Ascending aorta (tissue), 2 donors: ENCODE measurements at regions not wholly inside any gene's neighbourhood (a gene's known extent, or its start where the extent isn't known, plus 50 kb on each side); places are given as distances from the start of the nearest gene placed in this dataset.

Experiments
- DNase-seq, 2 donors: peaks; one replicate each; pipeline ENCODE4 v3.0.0-alpha.2; 2019; ENCODE audit warnings: low spot score in 2 of 2
- H3K27ac ChIP-seq, 2 donors: fragments of 200-600 bp; sonication (generic); one replicate each; pipeline ENCODE4 v1.5.1; 2016 to 2017; ENCODE audit warnings: mild to moderate bottlenecking in 1 of 2
- H3K27me3 ChIP-seq: fragments of 200-600 bp; sonication (generic); one replicate; pipeline ENCODE4 v1.5.1; 2017
- H3K36me3 ChIP-seq, 2 donors: fragments of 200-600 bp; sonication (generic); one replicate each; pipeline ENCODE4 v1.5.1; 2016
- H3K4me1 ChIP-seq, 2 donors: fragments of 200-600 bp; sonication (generic); one replicate each; pipeline ENCODE4 v1.5.1; 2016 to 2017; ENCODE audit warnings: mild to moderate bottlenecking in 1 of 2
- H3K4me3 ChIP-seq, 2 donors: fragments of 200-600 bp; sonication (generic); one replicate each; pipeline ENCODE4 v1.5.1; 2016 to 2017; ENCODE audit warnings: mild to moderate bottlenecking in 1 of 2
- H3K9me3 ChIP-seq, 2 donors: fragments of 200-600 bp; sonication (generic); one replicate each; pipeline ENCODE4 v1.5.1; 2016
- intact Hi-C: fragments of 100-400 bp; cut with DNase I; formaldehyde crosslinking; loops from one replicate; pipeline ENCODE4 v1.15.1; 2023
- TF ChIP-seq, protein P1 (sequence below), 3 experiments: fragments of 200-600 bp in 2 of 3; fragments of 450-650 bp in 1 of 3; sonication (generic) in 2 of 3; IDR thresholded peaks; one replicate each; pipeline ENCODE4 v1.5.1; 2016 to 2019; ENCODE audit warnings: antibody characterized with exemption in 3 of 3, mild to moderate bottlenecking in 1 of 3, moderate library complexity in 1 of 3

DNA sequence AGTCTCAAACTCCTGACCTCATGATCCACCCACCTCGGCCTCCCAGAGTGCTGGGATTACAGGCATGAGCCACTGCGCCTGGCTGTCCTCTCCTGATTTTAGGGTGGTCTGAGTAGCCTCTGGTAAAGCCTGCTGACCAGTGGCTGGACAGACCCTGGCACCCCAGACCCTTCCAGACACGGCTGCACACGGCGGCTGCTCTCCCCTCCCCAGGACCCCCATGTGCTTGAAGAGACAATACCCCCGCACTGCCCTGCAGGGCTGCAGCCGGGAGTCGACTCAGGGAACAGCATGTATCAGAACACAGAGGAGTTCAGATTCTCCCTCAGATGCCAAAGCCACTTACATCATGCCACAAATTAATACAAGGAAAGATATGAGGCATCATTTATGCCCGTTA lies 58.3 kb upstream of the CFAP46 start:
- H3K36me3 ChIP-seq: no peaks in the 10 kb centered on the region
- no peaks in the 10 kb centered on the region for H3K4me1 ChIP-seq
- DNase-seq: no peak
- no peak overlapping the region for H3K4me3 ChIP-seq
- H3K9me3 ChIP-seq: no peaks in the 10 kb centered on the region
- H3K27ac ChIP-seq: no peak overlapping the region
- TF ChIP-seq, protein P1, sequence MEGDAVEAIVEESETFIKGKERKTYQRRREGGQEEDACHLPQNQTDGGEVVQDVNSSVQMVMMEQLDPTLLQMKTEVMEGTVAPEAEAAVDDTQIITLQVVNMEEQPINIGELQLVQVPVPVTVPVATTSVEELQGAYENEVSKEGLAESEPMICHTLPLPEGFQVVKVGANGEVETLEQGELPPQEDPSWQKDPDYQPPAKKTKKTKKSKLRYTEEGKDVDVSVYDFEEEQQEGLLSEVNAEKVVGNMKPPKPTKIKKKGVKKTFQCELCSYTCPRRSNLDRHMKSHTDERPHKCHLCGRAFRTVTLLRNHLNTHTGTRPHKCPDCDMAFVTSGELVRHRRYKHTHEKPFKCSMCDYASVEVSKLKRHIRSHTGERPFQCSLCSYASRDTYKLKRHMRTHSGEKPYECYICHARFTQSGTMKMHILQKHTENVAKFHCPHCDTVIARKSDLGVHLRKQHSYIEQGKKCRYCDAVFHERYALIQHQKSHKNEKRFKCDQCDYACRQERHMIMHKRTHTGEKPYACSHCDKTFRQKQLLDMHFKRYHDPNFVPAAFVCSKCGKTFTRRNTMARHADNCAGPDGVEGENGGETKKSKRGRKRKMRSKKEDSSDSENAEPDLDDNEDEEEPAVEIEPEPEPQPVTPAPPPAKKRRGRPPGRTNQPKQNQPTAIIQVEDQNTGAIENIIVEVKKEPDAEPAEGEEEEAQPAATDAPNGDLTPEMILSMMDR (IDR thresholded peaks at IDR 0.05): no peak
- no peaks in the 10 kb centered on the region for H3K27me3 ChIP-seq
- intact Hi-C loops: no loop called here

DNA sequence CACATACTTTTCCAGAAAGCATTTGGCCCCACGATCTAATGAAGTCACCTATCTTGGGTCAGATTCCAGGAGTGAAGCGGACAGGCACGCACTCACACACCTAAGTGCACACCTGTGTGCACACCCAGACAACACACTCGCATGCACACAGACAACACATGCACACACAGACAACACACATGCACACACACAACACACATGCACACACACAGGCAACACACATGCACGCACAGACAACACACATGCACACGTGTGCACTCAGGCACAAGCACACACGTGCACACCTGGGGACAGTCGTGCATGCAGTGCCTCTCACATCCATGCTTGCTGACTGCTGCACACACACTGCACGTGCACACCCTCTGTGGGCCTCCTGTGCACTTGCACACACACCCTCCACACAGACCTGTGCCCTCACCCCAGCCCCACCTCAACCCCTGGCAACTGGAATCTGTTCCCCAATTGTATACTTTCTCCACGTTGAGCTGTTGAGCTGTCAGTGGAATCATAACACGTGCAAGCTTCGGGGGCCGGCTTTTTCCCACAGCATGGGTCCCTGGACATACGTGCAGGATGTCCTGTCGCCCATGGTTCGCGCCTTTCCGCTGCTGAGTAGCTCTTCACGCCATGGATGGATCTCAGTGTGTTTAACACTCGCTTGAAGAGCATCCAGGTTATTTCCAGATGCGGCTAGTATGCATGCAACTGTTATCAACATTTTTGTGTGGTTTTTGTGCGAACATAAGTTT lies 55.3 kb upstream of the CFAP46 start:
- TF ChIP-seq, protein P1 (IDR thresholded peaks at IDR 0.05): no peak
- DNase-seq: no peak
- no peaks in the 10 kb centered on the region for H3K27me3 ChIP-seq
- H3K4me3 ChIP-seq: no peak overlapping the region
- no peaks in the 10 kb centered on the region for H3K9me3 ChIP-seq
- H3K36me3 ChIP-seq: no peaks in the 10 kb centered on the region
- no peaks in the 10 kb centered on the region for H3K4me1 ChIP-seq
- no peak overlapping the region for H3K27ac ChIP-seq
- intact Hi-C loops: no loop called here

DNA sequence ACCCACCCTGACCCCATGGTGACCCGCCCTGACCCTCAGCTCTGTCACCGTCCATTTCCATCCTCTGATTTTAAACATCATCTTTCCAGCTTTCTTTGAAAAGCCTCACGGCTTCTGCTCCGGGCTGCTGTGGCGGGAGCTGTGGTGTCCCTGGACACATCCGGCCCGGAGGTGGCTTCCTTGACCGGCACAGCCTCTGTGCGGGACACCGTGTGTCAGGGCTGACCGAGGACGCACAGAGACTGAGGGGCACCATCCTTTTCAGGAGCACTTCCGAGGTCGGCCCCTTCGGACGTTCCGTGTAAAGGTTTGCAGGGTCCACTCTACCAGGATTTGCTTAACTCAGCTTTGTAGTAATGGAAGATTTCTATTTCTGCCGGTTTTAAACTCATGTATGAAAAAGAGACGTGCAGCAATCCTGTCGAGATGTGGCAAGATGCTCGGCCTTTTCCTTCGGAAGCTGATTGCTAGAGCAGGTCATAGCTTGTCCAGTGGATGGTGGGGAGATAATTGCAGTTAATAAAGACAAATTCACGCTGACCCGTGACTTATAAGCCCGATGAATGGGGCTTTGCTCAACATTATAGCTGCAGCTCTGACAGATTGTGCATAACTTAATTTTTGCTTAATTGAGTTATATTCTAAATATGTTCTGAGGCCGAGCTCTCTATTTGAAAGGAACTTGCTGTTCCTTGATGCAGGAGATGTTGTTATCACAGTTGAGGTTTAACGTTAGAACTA lies 54.4 kb upstream of the CFAP46 start:
- intact Hi-C loops: no loop called here
- Histone ChIP-seq H3K9me3 (no peaks in the 10 kb centered on the region), H3K4me3 (no peak overlapping the region), H3K27me3 (no peaks in the 10 kb centered on the region), H3K36me3 (no peaks in the 10 kb centered on the region), H3K27ac (no peak overlapping the region), H3K4me1 (no peaks in the 10 kb centered on the region)
- no peak for DNase-seq
- TF ChIP-seq, protein P1 (IDR thresholded peaks at IDR 0.05): no peak

DNA sequence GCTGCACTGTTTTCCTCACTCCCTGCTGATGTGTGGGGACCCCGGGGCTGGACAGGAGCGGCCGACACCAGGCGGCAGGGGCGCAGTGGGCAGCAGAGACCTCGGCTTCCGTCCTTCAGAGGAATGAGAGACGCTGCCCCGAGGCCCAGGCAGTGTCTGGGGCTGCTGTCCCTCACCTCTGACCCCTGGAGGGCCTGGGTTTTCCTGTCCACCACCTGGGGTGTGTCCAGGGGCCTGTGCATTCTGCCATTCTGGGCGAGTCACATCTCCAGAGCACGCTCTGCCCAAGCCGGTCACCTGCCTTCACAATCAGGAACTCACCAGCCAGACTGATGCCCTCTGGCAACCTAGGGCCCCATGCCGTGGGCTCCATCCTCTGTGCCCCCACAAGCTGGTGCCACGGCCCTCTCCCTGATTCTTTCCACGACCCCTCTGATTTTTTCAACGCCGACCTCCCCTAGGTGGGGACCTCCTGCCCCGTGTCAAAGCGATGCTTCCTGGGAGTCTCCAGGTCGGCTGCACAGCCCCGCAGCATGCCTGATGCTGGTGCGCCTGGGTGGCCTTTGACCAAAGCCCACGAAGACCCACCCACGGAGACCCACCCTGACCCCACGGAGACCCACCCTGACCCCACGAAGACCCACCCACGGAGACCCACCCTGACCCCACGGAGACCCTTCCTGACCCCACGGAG lies 53.7 kb upstream of the CFAP46 start:
- no peak for DNase-seq
- no peaks in the 10 kb centered on the region for H3K9me3 ChIP-seq
- H3K4me1 ChIP-seq: no peaks in the 10 kb centered on the region
- H3K4me3 ChIP-seq: no peak overlapping the region
- TF ChIP-seq, protein P1 (IDR thresholded peaks at IDR 0.05): no peak
- intact Hi-C loops: no loop called here
- no peaks in the 10 kb centered on the region for H3K36me3 ChIP-seq
- H3K27ac ChIP-seq: no peak overlapping the region
- H3K27me3 ChIP-seq: no peaks in the 10 kb centered on the region

DNA sequence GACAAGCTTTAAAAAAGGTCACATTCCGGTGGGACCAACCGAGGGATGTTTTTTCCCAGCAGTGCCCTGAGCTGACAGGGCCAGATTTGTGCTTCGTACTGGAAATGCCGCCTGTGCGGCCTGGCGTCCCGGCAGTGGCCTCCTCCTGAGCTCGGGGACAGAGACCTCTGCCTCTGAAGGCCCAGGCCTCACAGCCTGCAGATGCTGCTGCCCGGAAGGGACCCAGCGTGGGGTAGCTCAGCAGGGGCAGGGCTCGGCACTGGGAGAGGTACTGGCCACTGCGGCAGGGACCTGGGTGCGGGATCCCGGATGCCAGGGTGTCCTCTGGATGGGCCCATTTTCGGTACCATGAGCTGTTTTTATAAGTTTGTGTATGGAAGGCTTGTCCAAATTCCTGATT lies 52.4 kb upstream of the CFAP46 start:
- Histone ChIP-seq H3K9me3 (no peaks in the 10 kb centered on the region), H3K27ac (no peak overlapping the region), H3K4me3 (peak overlapping the region; percentile 40 to 57), H3K27me3 (no peaks in the 10 kb centered on the region), H3K36me3 (no peaks in the 10 kb centered on the region), H3K4me1 (no peaks in the 10 kb centered on the region)
- no peak for DNase-seq
- intact Hi-C loops: no loop called here
- TF ChIP-seq, protein P1 (IDR thresholded peaks at IDR 0.05): no peak
